ENCODE measurements at regions not wholly inside any gene's neighbourhood (a gene's known extent, or its start where the extent isn't known, plus 50 kb on each side); places are given as distances from the start of the nearest gene placed in this dataset.

DNA sequence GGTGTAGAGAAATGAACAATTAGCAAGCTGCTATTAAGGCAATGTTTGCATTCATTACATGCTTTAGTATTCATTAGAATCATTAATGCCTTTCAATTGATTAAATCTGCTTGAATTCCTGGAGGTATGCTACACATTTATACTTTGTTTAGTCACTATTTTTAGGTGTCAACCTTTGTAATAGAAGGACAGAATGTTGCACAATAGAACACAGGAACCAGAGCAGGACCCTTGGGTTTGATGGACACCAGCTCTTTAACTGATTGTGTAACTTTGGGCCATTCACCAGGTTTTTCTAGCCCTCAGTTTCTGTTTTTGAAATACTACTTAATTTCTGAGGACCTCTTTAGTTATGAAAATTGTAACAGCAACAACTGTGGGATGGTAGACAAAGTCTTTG lies 317.6 kb upstream of the UMPS start:
- ChIA-PET CTCF (ENCODE audit: unreplicated experiment) (no interaction called here), POLR2A (no interaction called here)
- Histone ChIP-seq H3K9me3 (ENCODE audit: low read length) (no peaks in the 10 kb centered on the region), H2AFZ (ENCODE audit: low read length) (no peak overlapping the region), H3K36me3 (ENCODE audit: insufficient read depth, low read length) (no peaks in the 10 kb centered on the region), H3K4me3 (ENCODE audit: low read depth, low read length, poor library complexity, severe bottlenecking) (no peak overlapping the region), H3K9me2 (ENCODE audit: insufficient read depth, low read length) (no peaks in the 10 kb centered on the region), H3K4me1 (ENCODE audit: insufficient read depth, low read length, poor library complexity, severe bottlenecking) (no peaks in the 10 kb centered on the region), H3K4me2 (ENCODE audit: low read length) (no peak overlapping the region), H3K79me2 (ENCODE audit: insufficient read depth, low read depth, low read length) (no peaks in the 10 kb centered on the region), H4K20me1 (ENCODE audit: insufficient read depth, low read length) (no peaks in the 10 kb centered on the region), H3K27ac (ENCODE audit: low read depth, low read length, poor library complexity, severe bottlenecking) (no peak overlapping the region)
- intact Hi-C loops (cut with micrococcal nuclease; ENCODE audit: unreplicated experiment) = no loop called here
- no peak for DNase-seq (ENCODE audit: low spot score)
- TF ChIP-seq EZH2phosphoT487 (IDR thresholded peaks at IDR 0.05; ENCODE audit: borderline replicate concordance, low read depth, low read length) = no peak
- TF ChIP-seq, protein P1, sequence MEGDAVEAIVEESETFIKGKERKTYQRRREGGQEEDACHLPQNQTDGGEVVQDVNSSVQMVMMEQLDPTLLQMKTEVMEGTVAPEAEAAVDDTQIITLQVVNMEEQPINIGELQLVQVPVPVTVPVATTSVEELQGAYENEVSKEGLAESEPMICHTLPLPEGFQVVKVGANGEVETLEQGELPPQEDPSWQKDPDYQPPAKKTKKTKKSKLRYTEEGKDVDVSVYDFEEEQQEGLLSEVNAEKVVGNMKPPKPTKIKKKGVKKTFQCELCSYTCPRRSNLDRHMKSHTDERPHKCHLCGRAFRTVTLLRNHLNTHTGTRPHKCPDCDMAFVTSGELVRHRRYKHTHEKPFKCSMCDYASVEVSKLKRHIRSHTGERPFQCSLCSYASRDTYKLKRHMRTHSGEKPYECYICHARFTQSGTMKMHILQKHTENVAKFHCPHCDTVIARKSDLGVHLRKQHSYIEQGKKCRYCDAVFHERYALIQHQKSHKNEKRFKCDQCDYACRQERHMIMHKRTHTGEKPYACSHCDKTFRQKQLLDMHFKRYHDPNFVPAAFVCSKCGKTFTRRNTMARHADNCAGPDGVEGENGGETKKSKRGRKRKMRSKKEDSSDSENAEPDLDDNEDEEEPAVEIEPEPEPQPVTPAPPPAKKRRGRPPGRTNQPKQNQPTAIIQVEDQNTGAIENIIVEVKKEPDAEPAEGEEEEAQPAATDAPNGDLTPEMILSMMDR (conservative IDR thresholded peaks at IDR 0.05; ENCODE audit: low read length) = no peak
- BruUV-seq (replicated peaks) = no TSS peak

DNA sequence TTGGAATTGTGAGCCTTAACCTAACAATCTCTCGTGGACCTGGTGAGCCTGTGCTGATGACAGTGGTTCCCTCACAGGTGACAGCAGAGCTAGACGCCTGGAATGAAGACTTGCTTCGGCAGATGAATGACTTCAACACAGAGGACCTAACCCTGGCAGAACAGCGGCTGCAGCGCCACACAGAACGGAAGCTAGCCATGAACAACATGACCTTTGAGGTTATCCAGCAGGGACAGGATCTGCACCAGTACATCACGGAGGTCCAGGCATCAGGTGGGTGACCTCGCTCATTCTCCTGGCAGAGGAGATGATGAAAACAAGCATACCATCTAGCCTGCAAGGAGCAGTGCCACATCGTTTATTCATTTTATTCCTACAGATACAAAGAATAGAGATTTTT lies 316.9 kb upstream of the UMPS start:
- Histone ChIP-seq H3K4me1 (ENCODE audit: insufficient read depth, low read length, poor library complexity, severe bottlenecking) (no peaks in the 10 kb centered on the region), H3K4me3 (ENCODE audit: low read depth, low read length, poor library complexity, severe bottlenecking) (no peak overlapping the region), H2AFZ (ENCODE audit: low read length) (no peak overlapping the region), H3K9me2 (ENCODE audit: insufficient read depth, low read length) (no peaks in the 10 kb centered on the region), H3K27ac (ENCODE audit: low read depth, low read length, poor library complexity, severe bottlenecking) (no peak overlapping the region), H3K9me3 (ENCODE audit: low read length) (no peaks in the 10 kb centered on the region), H3K79me2 (ENCODE audit: insufficient read depth, low read depth, low read length) (no peaks in the 10 kb centered on the region), H3K4me2 (ENCODE audit: low read length) (no peak overlapping the region), H4K20me1 (ENCODE audit: insufficient read depth, low read length) (no peaks in the 10 kb centered on the region), H3K36me3 (ENCODE audit: insufficient read depth, low read length) (no peaks in the 10 kb centered on the region)
- intact Hi-C loops (cut with micrococcal nuclease; ENCODE audit: unreplicated experiment) = no loop called here
- no peak for TF ChIP-seq EZH2phosphoT487 (IDR thresholded peaks at IDR 0.05; ENCODE audit: borderline replicate concordance, low read depth, low read length)
- TF ChIP-seq, protein P1 (conservative IDR thresholded peaks at IDR 0.05; ENCODE audit: low read length) = no peak
- DNase-seq (ENCODE audit: low spot score) = no peak
- no TSS peak for BruUV-seq (replicated peaks)
- ChIA-PET POLR2A (no interaction called here), CTCF (ENCODE audit: unreplicated experiment) (no interaction called here)

DNA sequence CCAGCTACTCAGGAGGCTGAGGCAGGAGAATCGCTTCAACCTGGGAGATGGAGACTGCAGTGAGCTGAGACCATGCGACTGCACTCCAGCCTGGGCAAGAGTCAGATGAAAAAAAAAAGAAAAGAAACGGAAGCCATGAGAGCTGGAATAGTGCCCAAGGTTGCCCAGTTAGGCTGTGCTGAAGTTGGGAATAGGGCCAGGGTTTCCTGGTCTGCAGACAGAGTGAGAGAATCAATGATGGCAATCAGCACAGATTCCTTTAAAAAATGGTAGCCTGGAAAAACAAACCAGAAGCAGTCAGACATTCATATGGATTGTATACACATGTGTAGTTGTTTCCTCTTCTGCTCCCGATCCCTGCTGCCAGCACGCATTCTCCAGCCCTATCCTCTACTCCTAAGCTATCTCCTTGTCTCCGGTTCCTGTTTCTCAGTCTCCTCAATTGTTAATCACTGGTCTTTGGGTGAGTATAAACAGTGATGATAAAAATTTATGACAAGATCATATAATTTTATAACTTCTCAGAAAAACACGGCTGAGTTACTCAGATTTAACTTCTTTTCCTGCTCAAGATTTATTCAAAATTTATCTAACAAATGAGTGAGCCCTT lies 316.2 kb upstream of the UMPS start:
- Histone ChIP-seq H3K4me2 (ENCODE audit: low read length) (no peak overlapping the region), H3K79me2 (ENCODE audit: insufficient read depth, low read depth, low read length) (no peaks in the 10 kb centered on the region), H4K20me1 (ENCODE audit: insufficient read depth, low read length) (no peaks in the 10 kb centered on the region), H3K9me2 (ENCODE audit: insufficient read depth, low read length) (no peaks in the 10 kb centered on the region), H2AFZ (ENCODE audit: low read length) (no peak overlapping the region), H3K36me3 (ENCODE audit: insufficient read depth, low read length) (no peaks in the 10 kb centered on the region), H3K9me3 (ENCODE audit: low read length) (no peaks in the 10 kb centered on the region), H3K4me3 (ENCODE audit: low read depth, low read length, poor library complexity, severe bottlenecking) (no peak overlapping the region), H3K4me1 (ENCODE audit: insufficient read depth, low read length, poor library complexity, severe bottlenecking) (no peaks in the 10 kb centered on the region), H3K27ac (ENCODE audit: low read depth, low read length, poor library complexity, severe bottlenecking) (no peak overlapping the region)
- intact Hi-C loops (cut with micrococcal nuclease; ENCODE audit: unreplicated experiment) = no loop called here
- ChIA-PET POLR2A (no interaction called here), CTCF (ENCODE audit: unreplicated experiment) (no interaction called here)
- DNase-seq (ENCODE audit: low spot score) = no peak
- TF ChIP-seq, protein P1 (conservative IDR thresholded peaks at IDR 0.05; ENCODE audit: low read length) = no peak
- no peak for TF ChIP-seq EZH2phosphoT487 (IDR thresholded peaks at IDR 0.05; ENCODE audit: borderline replicate concordance, low read depth, low read length)
- no TSS peak for BruUV-seq (replicated peaks)

Data from OCI-LY7 (cell line).